GM13977 (cell line): ENCODE measurements at regions not wholly inside any gene's neighbourhood (a gene's known extent, or its start where the extent isn't known, plus 50 kb on each side); places are given as distances from the start of the nearest gene placed in this dataset.

ENCODE experiments used
- DNase-seq: peaks from one replicate; pipeline ENCODE4 v3.0.0; 2012; ENCODE audit warnings: low spot score
- CTCF ChIP-seq: IDR thresholded peaks from 2 replicates; pipeline ENCODE4 v1.5.1; 2012; ENCODE audit warnings: mild to moderate bottlenecking, control low read depth; ENCODE audit not compliant: insufficient read depth; ENCODE audit errors: extremely low read depth, missing control alignments
- in situ Hi-C: fragments of 300-500 bp; cut with MboI; formaldehyde crosslinking; loops from one replicate; pipeline ENCODE4 v1.12.0; 2022; ENCODE audit warnings: low sequenced_read_pairs, low pct_unique_long_range_greater_than_20kb, mixed read lengths, inconsistent platforms; ENCODE audit not compliant: unreplicated experiment

GRCh38 chrX:39618178-39618577 lies 479.6 kb downstream of the BCOR start:
- in situ Hi-C loops = no loop called here
- DNase-seq = no peak

GRCh38 chrX:39619182-39620009 lies 478.4 kb downstream of the BCOR start:
- in situ Hi-C loops = no loop called here
- DNase-seq = no peak
- no peak for TF ChIP-seq CTCF

More at GRCh38 chrX:39618178-39618577, 479.6 kb downstream of the BCOR start:
- TF ChIP-seq CTCF = no peak

GRCh38 chrX:39624166-39624565 lies 473.6 kb downstream of the BCOR start:
- in situ Hi-C loops = no loop called here
- no peak for TF ChIP-seq CTCF

GRCh38 chrX:39625810-39626209 lies 471.9 kb downstream of the BCOR start:
- no peak for TF ChIP-seq CTCF
- in situ Hi-C loops = no loop called here
- no peak for DNase-seq

More at GRCh38 chrX:39624166-39624565, 473.6 kb downstream of the BCOR start:
- no peak for DNase-seq

DNA sequence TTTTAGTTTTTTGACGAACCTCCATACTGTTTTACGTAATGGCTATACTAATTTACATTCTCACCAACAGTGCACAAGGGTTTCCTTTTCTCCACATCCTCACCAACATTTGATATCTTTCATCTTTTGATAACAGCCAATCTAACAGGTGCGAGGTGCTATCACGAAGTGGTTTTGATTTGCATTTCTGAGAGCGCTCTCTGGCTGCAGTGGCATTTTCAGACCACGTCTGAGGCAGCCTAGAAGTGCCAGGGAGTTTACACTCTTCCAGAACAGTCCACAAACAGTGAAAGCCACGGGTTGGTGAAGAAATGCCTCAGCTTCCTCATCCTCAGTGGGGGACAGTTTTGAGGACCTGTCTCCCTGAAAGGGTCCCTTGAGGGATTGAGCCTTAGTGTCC lies 471.0 kb downstream of the BCOR start:
- no peak for DNase-seq
- in situ Hi-C loops = no loop called here
- TF ChIP-seq CTCF = no peak

DNA sequence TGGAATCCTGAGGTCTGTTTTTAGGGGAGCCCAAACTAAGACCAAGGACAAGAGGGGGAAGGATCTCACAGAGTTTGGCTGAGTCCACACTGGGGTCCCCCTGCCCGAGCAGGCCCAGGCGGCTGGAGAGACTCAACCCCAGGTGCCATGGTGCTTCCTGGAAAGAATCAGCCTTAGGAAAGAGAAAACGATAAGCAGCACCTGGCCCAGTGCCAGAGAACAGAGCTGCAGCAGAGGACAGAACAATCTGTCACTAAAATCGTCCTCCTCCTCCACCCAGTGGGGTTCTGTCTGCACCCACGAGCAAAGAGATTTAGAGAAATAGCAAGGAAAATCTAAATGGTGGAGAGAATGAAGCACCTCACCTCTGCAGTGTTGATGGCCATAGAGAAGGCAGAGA lies 470.5 kb downstream of the BCOR start:
- DNase-seq = no peak
- no peak for TF ChIP-seq CTCF
- in situ Hi-C loops = no loop called here
